ENCODE measurements at regions not wholly inside any gene's neighbourhood (a gene's known extent, or its start where the extent isn't known, plus 50 kb on each side); places are given as distances from the start of the nearest gene placed in this dataset.
"Not testable (repeated sequence)": the region's sequence is repeated elsewhere in the genome, so short reads cannot be mapped to it uniquely, and the experiment has no call there.

- POLR2A ChIA-PET, result no interaction called here
- CTCF ChIA-PET, result no interaction called here
Observed at GRCh38 chr6:14212632-14213031, 95.1 kb downstream of the CD83 start.

- ChIA-PET POLR2A (no interaction called here), CTCF (no interaction called here)
Observed at GRCh38 chr6:14216946-14217684, 99.5 kb downstream of the CD83 start.

- POLR2A ChIA-PET, result no interaction called here
- CTCF ChIA-PET, result no interaction called here
Observed at GRCh38 chr6:14217728-14218518, 100.4 kb downstream of the CD83 start.

- POLR2A ChIA-PET, result no interaction called here
- CTCF ChIA-PET, result no interaction called here
Observed at GRCh38 chr6:14218519-14218800, 100.9 kb downstream of the CD83 start.

GRCh38 chr6:14221564-14222279, 104.2 kb downstream of the CD83 start:
- CTCF ChIA-PET, result interaction anchor here (0.7 kb wide), 1 partner anchor 827 kb away, joined by 3 read pairs; no protein-coding TSS in a partner anchor
- POLR2A ChIA-PET, result no interaction called here

- CTCF ChIA-PET, result no interaction called here
- POLR2A ChIA-PET, result no interaction called here
Observed at GRCh38 chr6:14222956-14223355, 105.4 kb downstream of the CD83 start.

- POLR2A ChIA-PET, result no interaction called here
- CTCF ChIA-PET, result no interaction called here
Observed at GRCh38 chr6:14224359-14225103, 107.0 kb downstream of the CD83 start.

- ChIA-PET CTCF (no interaction called here), POLR2A (no interaction called here)
Observed at GRCh38 chr6:14226051-14226660, 108.6 kb downstream of the CD83 start.

- POLR2A ChIA-PET, result interaction anchor here (0.6 kb wide), 1 partner anchor 79 kb away, joined by 3 read pairs; no protein-coding TSS in a partner anchor
- CTCF ChIA-PET, result no interaction called here
Observed at GRCh38 chr6:14228571-14228970, 111.0 kb downstream of the CD83 start.

GRCh38 chr6:14231071-14231483, 113.5 kb downstream of the CD83 start:
- CTCF ChIA-PET, result no interaction called here

GRCh38 chr6:14231501-14232280, 114.1 kb downstream of the CD83 start:
- ChIA-PET POLR2A (no interaction called here), CTCF (no interaction called here)

More at GRCh38 chr6:14231071-14231483, 113.5 kb downstream of the CD83 start:
- POLR2A ChIA-PET, result no interaction called here

GRCh38 chr6:14232889-14233288, 115.3 kb downstream of the CD83 start:
- ChIA-PET CTCF (interaction anchor here (0.7 kb wide), 1 partner anchor 1348 kb away, joined by 3 read pairs; no protein-coding TSS in a partner anchor), POLR2A (no interaction called here)

- POLR2A ChIA-PET, result no interaction called here
- CTCF ChIA-PET, result no interaction called here
Observed at GRCh38 chr6:14235653-14236356, 118.2 kb downstream of the CD83 start.

GRCh38 chr6:14239097-14239496, 121.5 kb downstream of the CD83 start:
- ChIA-PET POLR2A (no interaction called here), CTCF (no interaction called here)

GRCh38 chr6:14240411-14241166, 123.0 kb downstream of the CD83 start:
- POLR2A ChIA-PET, result no interaction called here
- CTCF ChIA-PET, result no interaction called here

GRCh38 chr6:14241255-14242070, 123.9 kb downstream of the CD83 start:
- ChIA-PET CTCF (no interaction called here), POLR2A (no interaction called here)

GRCh38 chr6:14242912-14243311, 125.3 kb downstream of the CD83 start:
- CTCF ChIA-PET, POLR2A ChIA-PET: not testable (repeated sequence)
